GM10266 (cell line): ENCODE measurements at regions not wholly inside any gene's neighbourhood (a gene's known extent, or its start where the extent isn't known, plus 50 kb on each side); places are given as distances from the start of the nearest gene placed in this dataset.

Source experiments
- DNase-seq: peaks from one replicate; pipeline ENCODE4 v3.0.0; 2012; ENCODE audit errors: extremely low spot score
- CTCF ChIP-seq: IDR thresholded peaks from 2 replicates; pipeline ENCODE4 v1.5.1; 2012; ENCODE audit warnings: mild to moderate bottlenecking, low read depth; ENCODE audit not compliant: control insufficient read depth, insufficient read depth; ENCODE audit errors: missing control alignments

GRCh38 chr13:33642374-33643065 lies 175.4 kb upstream of the RFC3 start:
- no peak for DNase-seq
- no peak for TF ChIP-seq CTCF

GRCh38 chr13:33644581-33645543 lies 173.1 kb upstream of the RFC3 start:
- no peak for TF ChIP-seq CTCF
- no peak for DNase-seq

- no peak for DNase-seq
- no peak for TF ChIP-seq CTCF
These were observed 172.1 kb upstream of the RFC3 start for GRCh38 chr13:33645591-33646554.

GRCh38 chr13:33649212-33649878 lies 168.6 kb upstream of the RFC3 start:
- TF ChIP-seq CTCF, result no peak
- no peak for DNase-seq

GRCh38 chr13:33651766-33652165 lies 166.2 kb upstream of the RFC3 start:
- no peak for DNase-seq
- no peak for TF ChIP-seq CTCF

GRCh38 chr13:33657274-33657673 lies 160.7 kb upstream of the RFC3 start:
- no peak for TF ChIP-seq CTCF
- DNase-seq, result no peak
